ENCODE measurements at regions not wholly inside any gene's neighbourhood (a gene's known extent, or its start where the extent isn't known, plus 50 kb on each side); places are given as distances from the start of the nearest gene placed in this dataset.

DNA sequence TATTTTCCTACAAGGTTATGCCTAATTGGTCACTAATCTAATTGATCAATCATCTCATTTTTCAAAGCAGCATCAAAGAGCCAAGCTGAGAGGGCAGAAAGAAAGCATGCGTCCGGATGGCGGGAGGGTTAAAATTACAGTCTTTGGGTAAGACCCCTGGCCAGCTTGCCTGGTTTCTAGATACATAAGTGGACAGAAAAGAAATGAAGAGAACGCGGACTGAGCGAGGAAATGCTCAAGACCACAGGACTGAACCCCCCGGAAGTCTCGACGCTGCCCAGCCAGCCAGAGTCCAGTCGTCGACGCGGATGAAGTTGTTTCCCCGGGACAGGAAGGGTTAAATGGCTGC is 297.2 kb downstream of the OMA1 start:
- TF ChIP-seq, protein P1, sequence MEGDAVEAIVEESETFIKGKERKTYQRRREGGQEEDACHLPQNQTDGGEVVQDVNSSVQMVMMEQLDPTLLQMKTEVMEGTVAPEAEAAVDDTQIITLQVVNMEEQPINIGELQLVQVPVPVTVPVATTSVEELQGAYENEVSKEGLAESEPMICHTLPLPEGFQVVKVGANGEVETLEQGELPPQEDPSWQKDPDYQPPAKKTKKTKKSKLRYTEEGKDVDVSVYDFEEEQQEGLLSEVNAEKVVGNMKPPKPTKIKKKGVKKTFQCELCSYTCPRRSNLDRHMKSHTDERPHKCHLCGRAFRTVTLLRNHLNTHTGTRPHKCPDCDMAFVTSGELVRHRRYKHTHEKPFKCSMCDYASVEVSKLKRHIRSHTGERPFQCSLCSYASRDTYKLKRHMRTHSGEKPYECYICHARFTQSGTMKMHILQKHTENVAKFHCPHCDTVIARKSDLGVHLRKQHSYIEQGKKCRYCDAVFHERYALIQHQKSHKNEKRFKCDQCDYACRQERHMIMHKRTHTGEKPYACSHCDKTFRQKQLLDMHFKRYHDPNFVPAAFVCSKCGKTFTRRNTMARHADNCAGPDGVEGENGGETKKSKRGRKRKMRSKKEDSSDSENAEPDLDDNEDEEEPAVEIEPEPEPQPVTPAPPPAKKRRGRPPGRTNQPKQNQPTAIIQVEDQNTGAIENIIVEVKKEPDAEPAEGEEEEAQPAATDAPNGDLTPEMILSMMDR (IDR thresholded peaks at IDR 0.05) = no peak
- TF ChIP-seq ZFX (IDR thresholded peaks at IDR 0.05; ENCODE audit: borderline replicate concordance) = no peak

All from 22Rv1 (cell line).